Fibroblast of lung (primary cell): ENCODE measurements at regions not wholly inside any gene's neighbourhood (a gene's known extent, or its start where the extent isn't known, plus 50 kb on each side); places are given as distances from the start of the nearest gene placed in this dataset.

ENCODE experiments used
- EZH2 ChIP-seq: IDR thresholded peaks from 2 replicates; pipeline ENCODE4 v1.5.1; 2012; ENCODE audit warnings: low read length, control low read depth, mild to moderate bottlenecking; ENCODE audit errors: missing control alignments
- TF ChIP-seq, protein P1 (sequence below), 2 donors: IDR thresholded peaks in 1 of 2; conservative IDR thresholded peaks in 1 of 2; 1 replicate in 1 of 2; 2 replicates in 1 of 2; pipeline ENCODE4 v1.5.1; 2011 to 2012; ENCODE audit warnings: low read length in 2 of 2, control low read depth in 1 of 2, inconsistent platforms in 1 of 2, low read depth in 1 of 2, mild to moderate bottlenecking in 1 of 2

DNA sequence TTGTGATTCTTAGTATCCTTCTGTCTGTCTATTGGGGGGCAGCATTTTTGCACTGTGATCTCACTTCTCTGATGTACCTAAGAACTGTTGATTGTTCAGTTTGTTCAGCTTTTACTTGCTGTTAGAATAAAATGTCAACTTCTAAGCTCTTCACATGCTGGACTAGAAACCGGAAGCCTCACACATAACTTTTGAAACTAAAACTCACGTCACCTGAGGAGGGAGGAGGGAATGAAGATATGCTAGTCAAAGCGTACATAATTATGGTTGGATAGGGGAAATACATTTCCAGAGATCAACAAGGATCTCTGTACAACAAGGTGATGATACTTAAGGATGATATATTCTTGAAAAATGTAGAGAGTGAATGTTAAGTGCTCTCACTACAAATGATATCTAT is 609.7 kb downstream of the INHBA start:
- TF ChIP-seq, protein P1, sequence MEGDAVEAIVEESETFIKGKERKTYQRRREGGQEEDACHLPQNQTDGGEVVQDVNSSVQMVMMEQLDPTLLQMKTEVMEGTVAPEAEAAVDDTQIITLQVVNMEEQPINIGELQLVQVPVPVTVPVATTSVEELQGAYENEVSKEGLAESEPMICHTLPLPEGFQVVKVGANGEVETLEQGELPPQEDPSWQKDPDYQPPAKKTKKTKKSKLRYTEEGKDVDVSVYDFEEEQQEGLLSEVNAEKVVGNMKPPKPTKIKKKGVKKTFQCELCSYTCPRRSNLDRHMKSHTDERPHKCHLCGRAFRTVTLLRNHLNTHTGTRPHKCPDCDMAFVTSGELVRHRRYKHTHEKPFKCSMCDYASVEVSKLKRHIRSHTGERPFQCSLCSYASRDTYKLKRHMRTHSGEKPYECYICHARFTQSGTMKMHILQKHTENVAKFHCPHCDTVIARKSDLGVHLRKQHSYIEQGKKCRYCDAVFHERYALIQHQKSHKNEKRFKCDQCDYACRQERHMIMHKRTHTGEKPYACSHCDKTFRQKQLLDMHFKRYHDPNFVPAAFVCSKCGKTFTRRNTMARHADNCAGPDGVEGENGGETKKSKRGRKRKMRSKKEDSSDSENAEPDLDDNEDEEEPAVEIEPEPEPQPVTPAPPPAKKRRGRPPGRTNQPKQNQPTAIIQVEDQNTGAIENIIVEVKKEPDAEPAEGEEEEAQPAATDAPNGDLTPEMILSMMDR (conservative IDR thresholded peaks at IDR 0.05 in 1 of 2, IDR thresholded peaks at IDR 0.05 in 1 of 2; ENCODE audit: low read depth in 1 of 2, low read length in 2 of 2): no peak
- no peak for TF ChIP-seq EZH2
